ENCODE measurements at regions not wholly inside any gene's neighbourhood (a gene's known extent, or its start where the extent isn't known, plus 50 kb on each side); places are given as distances from the start of the nearest gene placed in this dataset.
"Not testable (repeated sequence)": the region's sequence is repeated elsewhere in the genome, so short reads cannot be mapped to it uniquely, and the experiment has no call there.

- Histone ChIP-seq H3K4ac (replicated peaks; ENCODE audit: insufficient read length, low read depth, low read length) (no peak overlapping the region), H4K8ac (ENCODE audit: extremely low read depth, insufficient read depth, low read length) (no peak overlapping the region), H2BK15ac (ENCODE audit: low read length) (no peak overlapping the region), H2BK5ac (ENCODE audit: low read depth, low read length) (no peak overlapping the region), H3K4me3 (ENCODE audit: extremely low read depth in 1 of 4, insufficient read depth in 2 of 4, low read depth in 3 of 4, low read length in 4 of 4) (no peak overlapping the region), H4K20me1 (replicated peaks in 1 of 2; ENCODE audit: control insufficient read depth in 1 of 2, insufficient read depth in 2 of 2, low read length in 2 of 2) (no peaks in the 10 kb centered on the region), H3K36me3 (ENCODE audit: control insufficient read depth in 2 of 4, insufficient read depth in 4 of 4, low read length in 3 of 4) (no peaks in the 10 kb centered on the region), H2BK12ac (ENCODE audit: low read depth, low read length) (no peak overlapping the region), H2BK120ac (replicated peaks; ENCODE audit: low read depth, low read length) (no peak overlapping the region), H3K27ac (ENCODE audit: low read depth, low read length) (no peak overlapping the region), H3K4me2 (ENCODE audit: insufficient read depth in 1 of 2, low read depth in 2 of 2, low read length in 2 of 2) (no peak overlapping the region), H3K9me3 (ENCODE audit: insufficient read depth in 2 of 2, low read depth in 1 of 2, low read length in 1 of 2) (peaks cover 0 to 3% of the 10 kb centered on the region in 2 experiments; a peak in 2 of 4 replicates), H3K27me3 (replicated peaks in 1 of 4; ENCODE audit: control insufficient read depth in 3 of 4, extremely low read depth in 1 of 4, insufficient read depth in 3 of 4, low read length in 3 of 4) (no peaks in the 10 kb centered on the region), H3K79me1 (ENCODE audit: low read depth, low read length) (no peaks in the 10 kb centered on the region), H3K14ac (ENCODE audit: insufficient read length) (no peak overlapping the region), H3K56ac (replicated peaks; ENCODE audit: insufficient read length, low read depth, low read length) (no peak overlapping the region), H3K23ac (ENCODE audit: insufficient read length) (no peak overlapping the region), H3K23me2 (ENCODE audit: low read depth, low read length) (no peaks in the 10 kb centered on the region), H3K4me1 (replicated peaks in 1 of 4; ENCODE audit: control insufficient read depth in 3 of 4, insufficient read depth in 4 of 4, low read length in 3 of 4) (no peaks in the 10 kb centered on the region), H2AFZ (ENCODE audit: low read length) (no peak overlapping the region), H4K5ac (ENCODE audit: insufficient read length, low read depth, low read length) (no peak overlapping the region), H2AK5ac (ENCODE audit: low read depth, low read length) (no peak overlapping the region), H2BK20ac (ENCODE audit: low read length) (no peak overlapping the region), H3K79me2 (ENCODE audit: control insufficient read depth in 1 of 2, insufficient read depth in 2 of 2, low read length in 2 of 2) (no peaks in the 10 kb centered on the region), H3K9ac (replicated peaks in 1 of 4; ENCODE audit: extremely low read depth in 1 of 4, low read depth in 3 of 4, low read length in 3 of 4) (no peak overlapping the region), H4K91ac (replicated peaks; ENCODE audit: insufficient read length, low read length) (no peak overlapping the region), H3K18ac (ENCODE audit: extremely low read depth, low read length) (no peak overlapping the region)
- CTCF ChIA-PET (ENCODE audit: partially characterized antibody): no interaction called here
- DNase-seq (ENCODE audit: low read depth in 1 of 2, low spot score in 2 of 2): no peak
- POLR2A ChIA-PET (ENCODE audit: partially characterized antibody): no interaction called here
- no peak for TF ChIP-seq CHD1 (IDR thresholded peaks at IDR 0.05; ENCODE audit: low read depth, low read length)
- no peak for FAIRE-seq
Observed at GRCh38 chr7:124177891-124178290, 145.0 kb upstream of the TMEM229A start.

- H2BK120ac ChIP-seq (replicated peaks; ENCODE audit: low read depth, low read length); H2BK5ac ChIP-seq (ENCODE audit: low read depth, low read length); H4K20me1 ChIP-seq (replicated peaks in 1 of 2; ENCODE audit: control insufficient read depth in 1 of 2, insufficient read depth in 2 of 2, low read length in 2 of 2); H3K4me1 ChIP-seq (replicated peaks in 1 of 4; ENCODE audit: control insufficient read depth in 3 of 4, insufficient read depth in 4 of 4, low read length in 3 of 4); H3K36me3 ChIP-seq (ENCODE audit: control insufficient read depth in 2 of 4, insufficient read depth in 4 of 4, low read length in 3 of 4); H3K9me3 ChIP-seq (ENCODE audit: insufficient read depth in 2 of 2, low read depth in 1 of 2, low read length in 1 of 2); H2AFZ ChIP-seq (ENCODE audit: low read length); H4K5ac ChIP-seq (ENCODE audit: insufficient read length, low read depth, low read length); POLR2A ChIA-PET (ENCODE audit: partially characterized antibody); H4K91ac ChIP-seq (replicated peaks; ENCODE audit: insufficient read length, low read length); H3K23ac ChIP-seq (ENCODE audit: insufficient read length); H3K4ac ChIP-seq (replicated peaks; ENCODE audit: insufficient read length, low read depth, low read length); H3K27me3 ChIP-seq (replicated peaks in 1 of 4; ENCODE audit: control insufficient read depth in 3 of 4, extremely low read depth in 1 of 4, insufficient read depth in 3 of 4, low read length in 3 of 4); H2BK15ac ChIP-seq (ENCODE audit: low read length); H3K27ac ChIP-seq (ENCODE audit: low read depth, low read length); H3K9ac ChIP-seq (replicated peaks in 1 of 4; ENCODE audit: extremely low read depth in 1 of 4, low read depth in 3 of 4, low read length in 3 of 4); H2BK12ac ChIP-seq (ENCODE audit: low read depth, low read length); FAIRE-seq; H3K23me2 ChIP-seq (ENCODE audit: low read depth, low read length); H2BK20ac ChIP-seq (ENCODE audit: low read length); H3K56ac ChIP-seq (replicated peaks; ENCODE audit: insufficient read length, low read depth, low read length); H3K14ac ChIP-seq (ENCODE audit: insufficient read length); H3K4me2 ChIP-seq (ENCODE audit: insufficient read depth in 1 of 2, low read depth in 2 of 2, low read length in 2 of 2); H3K4me3 ChIP-seq (ENCODE audit: extremely low read depth in 1 of 4, insufficient read depth in 2 of 4, low read depth in 3 of 4, low read length in 4 of 4); H3K79me2 ChIP-seq (ENCODE audit: control insufficient read depth in 1 of 2, insufficient read depth in 2 of 2, low read length in 2 of 2); H2AK5ac ChIP-seq (ENCODE audit: low read depth, low read length); H3K18ac ChIP-seq (ENCODE audit: extremely low read depth, low read length); H3K79me1 ChIP-seq (ENCODE audit: low read depth, low read length); H4K8ac ChIP-seq (ENCODE audit: extremely low read depth, insufficient read depth, low read length); DNase-seq (ENCODE audit: low read depth in 1 of 2, low spot score in 2 of 2): not testable (repeated sequence)
- WGBS, 2 experiments (ENCODE audit: extremely low coverage in 1 of 2, insufficient coverage in 1 of 2, insufficient read length in 1 of 2, insufficient replicate concordance in 2 of 2, low coverage in 1 of 2, low lambda C conversion rate in 2 of 2, missing lambda C conversion rate in 1 of 2): 83% methylated on average over 3 of the region's 3 CpGs; no CpG with 5 or more reads in 1 of the 2 experiments
- CTCF ChIA-PET (ENCODE audit: partially characterized antibody): interaction anchor here (0.9 kb wide), 1 partner anchor 70 kb away, joined by 3 read pairs; no protein-coding TSS in a partner anchor
Observed at GRCh38 chr7:124171812-124172211, 138.9 kb upstream of the TMEM229A start.
